A549 (cell line): ENCODE measurements at regions not wholly inside any gene's neighbourhood (a gene's known extent, or its start where the extent isn't known, plus 50 kb on each side); places are given as distances from the start of the nearest gene placed in this dataset.

Experiments used
- ATAC-seq, 2 experiments: fragments of 200-7000 bp in 1 of 2; fragments of >200 bp in 1 of 2; cut with Nextera tagmentation in 1 of 2; cut with Tn5 transposase in 1 of 2; 3 replicates each; pipeline versions ENCODE4 v1.8.0 to v1.9.1; 2018 to 2020; ENCODE audit warnings: mild to moderate bottlenecking in 1 of 2, moderate library complexity in 1 of 2
- CTCF ChIA-PET: fragments of 300-600 bp; sonication (Branson Sonifier 250); formaldehyde crosslinking; extraction: SDS; loops from one replicate; lab custom pipeline; 2021; ENCODE audit warnings: antibody characterized with exemption, inconsistent platforms; lab: Yijun Ruan, JAX
- POLR2A ChIA-PET: fragments of 350-600 bp; formaldehyde crosslinking; extraction: SDS; loops from one replicate; lab custom pipeline; 2021; ENCODE audit warnings: antibody characterized with exemption, inconsistent platforms; lab: Yijun Ruan, JAX
- DNase-seq, 2 experiments: peaks; one replicate each; pipeline versions ENCODE4 v3.0.0 to v3.0.0-alpha.2; 2011 to 2016; ENCODE audit warnings: low read depth in 1 of 2, low spot score in 1 of 2
- FAIRE-seq: peaks from 2 replicates; lab custom pipeline; 2011; peaks lifted over from hg19 to GRCh38; lab: Jason Lieb, UNC
- H3K27ac ChIP-seq, 2 experiments: fragments of >200 bp; sonication (Bioruptor Twin); formaldehyde crosslinking; 3 replicates each; pipeline ENCODE4 v1.5.1; 2016 to 2017
- H3K4me1 ChIP-seq: fragments of >200 bp; sonication (Bioruptor Twin); formaldehyde crosslinking; 3 replicates; pipeline ENCODE4 v1.6.1; 2016
- H3K4me2 ChIP-seq: fragments of >200 bp; sonication (Bioruptor Twin); formaldehyde crosslinking; 3 replicates; pipeline ENCODE4 v1.6.1; 2016
- H3K4me3 ChIP-seq: fragments of >200 bp; sonication (Bioruptor Twin); formaldehyde crosslinking; 3 replicates; pipeline ENCODE4 v1.5.1; 2016
- H3K9me3 ChIP-seq: fragments of >200 bp; sonication (Bioruptor Twin); formaldehyde crosslinking; 3 replicates; pipeline ENCODE4 v1.6.1; 2016
- CBX8 ChIP-seq: fragments of 200-600 bp; sonication (generic); IDR thresholded peaks from 2 replicates; pipeline ENCODE4 v1.6.1; 2016
- HEYL ChIP-seq: fragments of 250-450 bp; sonication (Bioruptor Pico); IDR thresholded peaks from 2 replicates; pipeline ENCODE4 v1.8.0; 2021; ENCODE audit warnings: mild to moderate bottlenecking, moderate library complexity
- HOXA7 ChIP-seq: fragments of 250-450 bp; sonication (Bioruptor Pico); IDR thresholded peaks from 2 replicates; pipeline ENCODE4 v1.5.0; 2020; ENCODE audit warnings: mild to moderate bottlenecking, moderate library complexity
- HOXB13 ChIP-seq: fragments of 250-450 bp; sonication (Bioruptor Pico); IDR thresholded peaks from 2 replicates; pipeline ENCODE4 v1.5.0; 2020; ENCODE audit warnings: low read depth, mild to moderate bottlenecking, moderate library complexity
- HOXB5 ChIP-seq: fragments of 250-450 bp; sonication (Bioruptor Pico); IDR thresholded peaks from 2 replicates; pipeline ENCODE4 v1.5.0; 2020; ENCODE audit warnings: mild to moderate bottlenecking, moderate library complexity
- MAZ ChIP-seq: fragments of 150-350 bp; IDR thresholded peaks from 2 replicates; pipeline ENCODE4 v1.6.1; 2014; ENCODE audit warnings: antibody characterized with exemption, low read depth, low read length, borderline replicate concordance
- MYC ChIP-seq: IDR thresholded peaks from 2 replicates; pipeline ENCODE4 v1.6.1; 2012; ENCODE audit warnings: mild to moderate bottlenecking, inconsistent platforms, low read length, improper control_type of control experiment, borderline replicate concordance
- NPAS2 ChIP-seq: fragments of 250-450 bp; sonication (Bioruptor Pico); IDR thresholded peaks from 2 replicates; pipeline ENCODE4 v1.8.0; 2022; ENCODE audit warnings: mild to moderate bottlenecking, moderate library complexity, borderline replicate concordance
- NR3C1 ChIP-seq: fragments of >200 bp; sonication (Bioruptor Twin); formaldehyde crosslinking; IDR thresholded peaks from 3 replicates; pipeline ENCODE4 v1.6.1; 2017
- POLR2AphosphoS2 ChIP-seq: conservative IDR thresholded peaks from 2 replicates; pipeline ENCODE4 v1.6.1; 2012; ENCODE audit warnings: low read length, improper control_type of control experiment, inconsistent platforms
- RAD21 ChIP-seq, 2 experiments: fragments of >200 bp in 1 of 2; sonication (Bioruptor Twin) in 1 of 2; formaldehyde crosslinking in 1 of 2; IDR thresholded peaks in 1 of 2; conservative IDR thresholded peaks in 1 of 2; 2 replicates in 1 of 2; 3 replicates in 1 of 2; pipeline ENCODE4 v1.6.1; 2012 to 2018; ENCODE audit warnings: inconsistent platforms in 1 of 2
- RARB ChIP-seq: fragments of 250-450 bp; sonication (Bioruptor Pico); IDR thresholded peaks from 2 replicates; pipeline ENCODE4 v1.8.0; 2021; ENCODE audit warnings: mild to moderate bottlenecking, moderate library complexity
- RCOR1 ChIP-seq: fragments of 150-350 bp; IDR thresholded peaks from 2 replicates; pipeline ENCODE4 v1.6.1; 2014; ENCODE audit warnings: antibody characterized with exemption, low read length, low read depth
- RNF2 ChIP-seq: fragments of 200-600 bp; sonication (generic); IDR thresholded peaks from 2 replicates; pipeline ENCODE4 v1.6.1; 2016; ENCODE audit warnings: low read depth, mild to moderate bottlenecking, antibody characterized with exemption, moderate library complexity, borderline replicate concordance
- TFCP2L1 ChIP-seq: fragments of 250-450 bp; sonication (Bioruptor Pico); IDR thresholded peaks from 2 replicates; pipeline ENCODE4 v1.5.0; 2021; ENCODE audit warnings: mild to moderate bottlenecking
- ZC3H11A ChIP-seq: fragments of 450-650 bp; IDR thresholded peaks from 2 replicates; pipeline ENCODE4 v1.6.1; 2014; ENCODE audit warnings: antibody characterized with exemption, mild to moderate bottlenecking
- ZSCAN20 ChIP-seq: fragments of 250-450 bp; sonication (Bioruptor Pico); IDR thresholded peaks from 2 replicates; pipeline ENCODE4 v1.8.0; 2022; ENCODE audit warnings: mild to moderate bottlenecking, moderate library complexity
- WGBS: methylation state at CpG from one replicate; pipeline ENCODE4 v1.1.6; 2017; ENCODE audit errors: missing lambda C conversion rate; 5-methylcytosine and 5-hydroxymethylcytosine counted together
- TF ChIP-seq, protein P1 (sequence below): fragments of 150-350 bp; IDR thresholded peaks from 2 replicates; pipeline ENCODE4 v1.6.1; 2014; ENCODE audit warnings: low read depth, mild to moderate bottlenecking, low read length
- TF ChIP-seq, protein P2 (sequence below): fragments of 250-450 bp; sonication (Bioruptor Pico); IDR thresholded peaks from 2 replicates; pipeline ENCODE4 v1.5.0; 2020; ENCODE audit warnings: low read depth, mild to moderate bottlenecking, moderate library complexity
- TF ChIP-seq, protein P3 (sequence below): fragments of >200 bp; sonication (Bioruptor Twin); formaldehyde crosslinking; IDR thresholded peaks from 3 replicates; pipeline ENCODE4 v1.5.1; 2016
- TF ChIP-seq, protein P4 (sequence below): fragments of >200 bp; sonication (Bioruptor Twin); formaldehyde crosslinking; IDR thresholded peaks from 3 replicates; pipeline ENCODE4 v1.6.1; 2016
- TF ChIP-seq, protein P5 (sequence below): fragments of 250-450 bp; sonication (Bioruptor Pico); IDR thresholded peaks from 2 replicates; pipeline ENCODE4 v1.5.0; 2021; ENCODE audit warnings: mild to moderate bottlenecking, moderate library complexity, borderline replicate concordance
- TF ChIP-seq, protein P6 (sequence below): fragments of >200 bp; sonication (Bioruptor Twin); formaldehyde crosslinking; IDR thresholded peaks from 2 replicates; pipeline ENCODE4 v1.6.1; 2016
- TF ChIP-seq, protein P7 (sequence below): IDR thresholded peaks from 2 replicates; pipeline ENCODE4 v1.6.1; 2012; ENCODE audit warnings: low read depth, borderline replicate concordance

DNA sequence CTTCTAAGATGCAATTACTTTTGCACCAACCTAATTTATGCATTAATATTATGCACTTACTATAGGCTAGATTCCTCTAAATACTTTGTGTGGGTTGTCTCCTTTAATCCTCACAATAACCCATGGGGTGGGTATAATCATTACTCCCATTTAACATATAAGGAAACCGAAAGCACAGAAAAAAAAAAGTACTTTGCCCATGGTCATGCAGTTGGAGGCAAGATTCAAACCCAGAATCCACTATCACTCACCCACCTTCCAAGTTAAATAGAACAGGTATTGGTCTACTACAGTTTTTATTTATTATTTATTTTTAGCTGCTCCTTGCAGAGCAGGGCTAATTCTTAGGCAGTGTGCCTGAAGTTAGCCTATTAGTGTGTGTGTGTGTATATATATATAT is 76.6 kb upstream of the FZD7 start (continued):
- TF ChIP-seq HOXB13 (no peak), RARB (CRISPR knock-in tag) (no peak), ZSCAN20 (CRISPR knock-in tag) (no peak)

DNA sequence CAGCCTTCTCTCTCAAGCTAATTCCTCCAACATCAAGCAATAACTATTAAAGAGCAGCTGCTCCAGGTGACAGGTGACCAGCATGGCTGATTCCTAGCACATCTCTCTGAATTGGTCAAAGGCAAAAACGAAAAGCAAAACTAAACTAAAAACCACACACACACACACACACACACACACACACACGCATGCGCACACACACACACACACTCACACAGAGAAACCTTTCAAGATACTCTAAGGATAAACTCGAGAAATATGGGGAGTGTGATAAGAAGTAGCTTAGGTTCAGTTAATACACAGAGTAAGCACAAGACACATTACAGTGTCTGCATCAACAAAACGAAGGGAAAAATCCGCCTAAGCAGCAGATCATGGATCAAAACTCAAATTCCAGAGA is 74.5 kb upstream of the FZD7 start:
- no peak for TF ChIP-seq HEYL (CRISPR knock-in tag)
- TF ChIP-seq NR3C1: no peak
- no peak for TF ChIP-seq HOXB5 (CRISPR knock-in tag)
- no peak for TF ChIP-seq NPAS2 (CRISPR knock-in tag)
- TF ChIP-seq, protein P1, sequence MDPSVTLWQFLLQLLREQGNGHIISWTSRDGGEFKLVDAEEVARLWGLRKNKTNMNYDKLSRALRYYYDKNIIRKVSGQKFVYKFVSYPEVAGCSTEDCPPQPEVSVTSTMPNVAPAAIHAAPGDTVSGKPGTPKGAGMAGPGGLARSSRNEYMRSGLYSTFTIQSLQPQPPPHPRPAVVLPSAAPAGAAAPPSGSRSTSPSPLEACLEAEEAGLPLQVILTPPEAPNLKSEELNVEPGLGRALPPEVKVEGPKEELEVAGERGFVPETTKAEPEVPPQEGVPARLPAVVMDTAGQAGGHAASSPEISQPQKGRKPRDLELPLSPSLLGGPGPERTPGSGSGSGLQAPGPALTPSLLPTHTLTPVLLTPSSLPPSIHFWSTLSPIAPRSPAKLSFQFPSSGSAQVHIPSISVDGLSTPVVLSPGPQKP: no peak
- TF ChIP-seq CBX8: no peak
- TF ChIP-seq RNF2: no peak
- no peak for TF ChIP-seq MYC
- TF ChIP-seq ZC3H11A: no peak
- TF ChIP-seq RAD21 (conservative IDR thresholded peaks at IDR 0.05 in 1 of 2, IDR thresholded peaks at IDR 0.05 in 1 of 2): no peak
- no peak for TF ChIP-seq MAZ
- TF ChIP-seq TFCP2L1 (CRISPR knock-in tag): no peak
- TF ChIP-seq, protein P2, sequence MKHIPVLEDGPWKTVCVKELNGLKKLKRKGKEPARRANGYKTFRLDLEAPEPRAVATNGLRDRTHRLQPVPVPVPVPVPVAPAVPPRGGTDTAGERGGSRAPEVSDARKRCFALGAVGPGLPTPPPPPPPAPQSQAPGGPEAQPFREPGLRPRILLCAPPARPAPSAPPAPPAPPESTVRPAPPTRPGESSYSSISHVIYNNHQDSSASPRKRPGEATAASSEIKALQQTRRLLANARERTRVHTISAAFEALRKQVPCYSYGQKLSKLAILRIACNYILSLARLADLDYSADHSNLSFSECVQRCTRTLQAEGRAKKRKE (CRISPR knock-in tag): no peak
- TF ChIP-seq, protein P3, sequence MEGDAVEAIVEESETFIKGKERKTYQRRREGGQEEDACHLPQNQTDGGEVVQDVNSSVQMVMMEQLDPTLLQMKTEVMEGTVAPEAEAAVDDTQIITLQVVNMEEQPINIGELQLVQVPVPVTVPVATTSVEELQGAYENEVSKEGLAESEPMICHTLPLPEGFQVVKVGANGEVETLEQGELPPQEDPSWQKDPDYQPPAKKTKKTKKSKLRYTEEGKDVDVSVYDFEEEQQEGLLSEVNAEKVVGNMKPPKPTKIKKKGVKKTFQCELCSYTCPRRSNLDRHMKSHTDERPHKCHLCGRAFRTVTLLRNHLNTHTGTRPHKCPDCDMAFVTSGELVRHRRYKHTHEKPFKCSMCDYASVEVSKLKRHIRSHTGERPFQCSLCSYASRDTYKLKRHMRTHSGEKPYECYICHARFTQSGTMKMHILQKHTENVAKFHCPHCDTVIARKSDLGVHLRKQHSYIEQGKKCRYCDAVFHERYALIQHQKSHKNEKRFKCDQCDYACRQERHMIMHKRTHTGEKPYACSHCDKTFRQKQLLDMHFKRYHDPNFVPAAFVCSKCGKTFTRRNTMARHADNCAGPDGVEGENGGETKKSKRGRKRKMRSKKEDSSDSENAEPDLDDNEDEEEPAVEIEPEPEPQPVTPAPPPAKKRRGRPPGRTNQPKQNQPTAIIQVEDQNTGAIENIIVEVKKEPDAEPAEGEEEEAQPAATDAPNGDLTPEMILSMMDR: no peak
- TF ChIP-seq, protein P4, sequence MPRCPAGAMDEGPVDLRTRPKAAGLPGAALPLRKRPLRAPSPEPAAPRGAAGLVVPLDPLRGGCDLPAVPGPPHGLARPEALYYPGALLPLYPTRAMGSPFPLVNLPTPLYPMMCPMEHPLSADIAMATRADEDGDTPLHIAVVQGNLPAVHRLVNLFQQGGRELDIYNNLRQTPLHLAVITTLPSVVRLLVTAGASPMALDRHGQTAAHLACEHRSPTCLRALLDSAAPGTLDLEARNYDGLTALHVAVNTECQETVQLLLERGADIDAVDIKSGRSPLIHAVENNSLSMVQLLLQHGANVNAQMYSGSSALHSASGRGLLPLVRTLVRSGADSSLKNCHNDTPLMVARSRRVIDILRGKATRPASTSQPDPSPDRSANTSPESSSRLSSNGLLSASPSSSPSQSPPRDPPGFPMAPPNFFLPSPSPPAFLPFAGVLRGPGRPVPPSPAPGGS: no peak
- no peak for TF ChIP-seq RCOR1
- H3K4me3 ChIP-seq: no peak overlapping the region
- ChIA-PET CTCF (interaction anchor here (1.6 to 1.7 kb wide), 2 partner anchors 13 to 19 kb away, joined by 4 to 5 read pairs; no protein-coding TSS in a partner anchor), POLR2A (no interaction called here)
- H3K4me1 ChIP-seq: no peaks in the 10 kb centered on the region; the same call in 2 of the 3 replicates
- H3K9me3 ChIP-seq: no peaks in the 10 kb centered on the region
- no peak overlapping the region for H3K4me2 ChIP-seq
- WGBS: 46% methylated on average over 6 of the region's 6 CpGs
- FAIRE-seq: no peak
- no peak for DNase-seq
- no peak overlapping the region for H3K27ac ChIP-seq
- ATAC-seq: no peak

DNA sequence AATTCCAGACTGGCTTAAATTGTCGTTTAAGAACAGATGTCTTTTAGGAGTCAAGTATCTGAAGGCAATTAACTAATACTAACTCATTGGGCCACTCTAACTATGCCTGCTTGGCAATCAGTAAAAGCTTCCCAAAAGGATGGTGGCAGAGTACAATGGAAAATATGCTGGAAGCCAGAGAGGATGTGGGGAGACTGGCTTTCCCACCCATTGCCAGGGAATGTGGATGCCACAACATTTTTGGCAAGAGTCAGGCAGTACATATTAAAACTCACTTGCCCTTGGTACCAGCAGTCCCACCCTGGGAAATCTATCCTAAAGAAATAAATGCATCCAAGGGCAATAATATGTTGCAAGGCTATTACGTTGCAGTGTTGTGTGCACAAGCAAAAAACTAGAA is 74.0 kb upstream of the FZD7 start:
- DNase-seq (no peak), ATAC-seq (no peak), FAIRE-seq (no peak)
- TF ChIP-seq TFCP2L1 (CRISPR knock-in tag) (no peak), HOXA7 (no peak), POLR2AphosphoS2 (no peak)
- TF ChIP-seq, protein P5, sequence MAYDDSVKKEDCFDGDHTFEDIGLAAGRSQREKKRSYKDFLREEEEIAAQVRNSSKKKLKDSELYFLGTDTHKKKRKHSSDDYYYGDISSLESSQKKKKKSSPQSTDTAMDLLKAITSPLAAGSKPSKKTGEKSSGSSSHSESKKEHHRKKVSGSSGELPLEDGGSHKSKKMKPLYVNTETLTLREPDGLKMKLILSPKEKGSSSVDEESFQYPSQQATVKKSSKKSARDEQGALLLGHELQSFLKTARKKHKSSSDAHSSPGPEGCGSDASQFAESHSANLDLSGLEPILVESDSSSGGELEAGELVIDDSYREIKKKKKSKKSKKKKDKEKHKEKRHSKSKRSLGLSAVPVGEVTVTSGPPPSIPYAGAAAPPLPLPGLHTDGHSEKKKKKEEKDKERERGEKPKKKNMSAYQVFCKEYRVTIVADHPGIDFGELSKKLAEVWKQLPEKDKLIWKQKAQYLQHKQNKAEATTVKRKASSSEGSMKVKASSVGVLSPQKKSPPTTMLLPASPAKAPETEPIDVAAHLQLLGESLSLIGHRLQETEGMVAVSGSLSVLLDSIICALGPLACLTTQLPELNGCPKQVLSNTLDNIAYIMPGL (CRISPR knock-in tag): no peak
- TF ChIP-seq, protein P6, sequence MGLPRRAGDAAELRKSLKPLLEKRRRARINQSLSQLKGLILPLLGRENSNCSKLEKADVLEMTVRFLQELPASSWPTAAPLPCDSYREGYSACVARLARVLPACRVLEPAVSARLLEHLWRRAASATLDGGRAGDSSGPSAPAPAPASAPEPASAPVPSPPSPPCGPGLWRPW: no peak
- TF ChIP-seq, protein P7, sequence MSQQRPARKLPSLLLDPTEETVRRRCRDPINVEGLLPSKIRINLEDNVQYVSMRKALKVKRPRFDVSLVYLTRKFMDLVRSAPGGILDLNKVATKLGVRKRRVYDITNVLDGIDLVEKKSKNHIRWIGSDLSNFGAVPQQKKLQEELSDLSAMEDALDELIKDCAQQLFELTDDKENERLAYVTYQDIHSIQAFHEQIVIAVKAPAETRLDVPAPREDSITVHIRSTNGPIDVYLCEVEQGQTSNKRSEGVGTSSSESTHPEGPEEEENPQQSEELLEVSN: no peak
- no peaks in the 10 kb centered on the region for H3K9me3 ChIP-seq
- H3K4me3 ChIP-seq: no peak overlapping the region
- CTCF ChIA-PET: interaction anchor here (1.3 to 1.7 kb wide), 3 partner anchors 13 to 219 kb away, joined by 3 to 5 read pairs (median 4); no protein-coding TSS in a partner anchor
- WGBS: 6% methylated on average over 2 of the region's 2 CpGs
- no peaks in the 10 kb centered on the region; the same call in 2 of the 3 replicates for H3K4me1 ChIP-seq
- H3K4me2 ChIP-seq: no peak overlapping the region
- POLR2A ChIA-PET: no interaction called here
- H3K27ac ChIP-seq: no peak overlapping the region
